K562 (cell line): ENCODE measurements at regions not wholly inside any gene's neighbourhood (a gene's known extent, or its start where the extent isn't known, plus 50 kb on each side); places are given as distances from the start of the nearest gene placed in this dataset.

Experiments used
- ATF7 ChIP-seq: fragments of 450-650 bp; IDR thresholded peaks from 2 replicates; pipeline ENCODE4 v1.7.1; 2014; ENCODE audit warnings: mild to moderate bottlenecking, moderate library complexity
- CCAR2 ChIP-seq: fragments of 200-400 bp; formaldehyde crosslinking; IDR thresholded peaks from 2 replicates; pipeline ENCODE4 v1.6.1; 2017; ENCODE audit warnings: mild to moderate bottlenecking, low read depth, low read length
- ILK ChIP-seq: fragments of 450-650 bp; IDR thresholded peaks from 2 replicates; pipeline ENCODE4 v1.6.1; 2016; ENCODE audit warnings: missing genetic modification characterization, low read depth, mild to moderate bottlenecking, missing compliant biosample characterization, moderate library complexity, borderline replicate concordance
- MCM3 ChIP-seq: fragments of 450-650 bp; IDR thresholded peaks from 2 replicates; pipeline ENCODE4 v1.6.1; 2016
- MTF1 ChIP-seq: fragments of 250-450 bp; sonication (Bioruptor Pico); IDR thresholded peaks from 2 replicates; pipeline ENCODE4 v1.9.0; 2021; ENCODE audit warnings: moderate library complexity, mild to moderate bottlenecking, inconsistent platforms, borderline replicate concordance
- POLR2A ChIP-seq: fragments of 450-650 bp; conservative IDR thresholded peaks from 2 replicates; pipeline ENCODE4 v1.6.1; 2016
- SMC3 ChIP-seq: conservative IDR thresholded peaks from 2 replicates; pipeline ENCODE4 v1.6.1; 2011; ENCODE audit warnings: low read depth, low read length, improper control_type of control experiment; ENCODE audit not compliant: insufficient read depth
- TBL1XR1 ChIP-seq, 2 experiments: IDR thresholded peaks; 2 replicates each; pipeline ENCODE4 v1.6.1; 2012; ENCODE audit warnings: improper control_type of control experiment in 2 of 2, low read length in 2 of 2, mild to moderate bottlenecking in 1 of 2
- YBX1 ChIP-seq: fragments of 450-650 bp; IDR thresholded peaks from 2 replicates; pipeline ENCODE4 v1.7.1; 2016; ENCODE audit warnings: mild to moderate bottlenecking
- ZBTB34 ChIP-seq: fragments of 250-450 bp; sonication (Bioruptor Pico); IDR thresholded peaks from 2 replicates; pipeline ENCODE4 v1.8.0; 2021; ENCODE audit warnings: mild to moderate bottlenecking, moderate library complexity
- ZNF175 ChIP-seq: fragments of 200-800 bp; sonication (Bioruptor generic); IDR thresholded peaks from 2 replicates; pipeline ENCODE4 v1.6.1; 2016; ENCODE audit warnings: low read depth, mild to moderate bottlenecking, missing genetic modification characterization, missing compliant biosample characterization
- ZNF764 ChIP-seq: fragments of 250-450 bp; sonication (Bioruptor Pico); IDR thresholded peaks from 2 replicates; pipeline ENCODE4 v1.4.0; 2020; ENCODE audit warnings: low read depth, mild to moderate bottlenecking, moderate library complexity
- ZSCAN32 ChIP-seq: fragments of 450-650 bp; formaldehyde crosslinking; IDR thresholded peaks from 2 replicates; pipeline ENCODE4 v1.4.0; 2020; ENCODE audit warnings: mild to moderate bottlenecking, moderate library complexity
- TF ChIP-seq, protein P1 (sequence below): fragments of 450-650 bp; formaldehyde crosslinking; IDR thresholded peaks from 2 replicates; pipeline ENCODE4 v1.4.0; 2022; ENCODE audit warnings: missing genetic modification characterization

DNA sequence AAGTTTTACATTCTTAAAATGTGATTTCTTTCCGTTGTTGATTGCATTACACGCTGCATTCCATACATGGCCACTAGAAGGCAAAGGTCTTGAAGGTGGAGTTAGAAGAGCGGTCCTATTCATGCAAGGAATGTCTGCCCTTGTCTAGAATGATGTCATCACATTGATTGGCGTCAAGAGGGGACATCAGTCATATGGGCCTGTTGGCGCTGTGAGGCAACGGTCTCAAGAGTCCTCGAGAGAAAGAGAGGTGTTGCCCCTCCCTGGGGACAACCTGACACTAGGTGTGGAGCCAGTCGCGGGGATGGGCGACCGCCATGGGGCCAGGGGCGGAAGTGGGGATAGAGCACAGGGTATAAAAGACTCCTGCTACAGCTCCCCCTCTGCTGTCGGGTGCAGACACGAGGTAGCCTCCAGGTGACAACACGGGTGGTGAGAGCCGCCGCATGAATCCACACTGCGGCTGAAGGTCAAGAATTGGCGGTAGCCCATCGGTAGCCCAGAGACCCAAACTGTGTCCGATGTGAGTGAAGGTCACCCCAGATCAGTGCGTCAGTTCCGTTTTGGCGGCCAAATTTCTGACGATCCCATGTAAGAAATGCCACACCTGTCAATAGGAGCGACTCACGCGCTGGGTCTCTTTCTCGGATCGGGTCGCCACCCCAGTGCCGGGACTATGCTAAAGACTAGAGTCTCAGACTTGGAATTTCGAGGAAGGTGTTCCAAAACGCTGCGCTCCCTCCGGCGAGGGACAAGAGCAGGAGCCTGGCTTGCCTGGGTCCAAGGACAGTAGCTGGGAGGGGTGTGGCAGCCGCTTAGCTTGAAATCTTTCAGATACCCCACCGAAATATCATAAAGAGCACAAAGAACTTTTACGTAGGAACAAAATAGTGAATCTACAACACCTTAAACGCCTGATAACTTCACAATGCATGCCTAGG lies 93.2 kb upstream of the ZNF184 start (continued):
- TF ChIP-seq ZSCAN32 (no peak), ZBTB34 (no peak), ILK (tag) (no peak), ZNF764 (CRISPR knock-in tag) (no peak), TBL1XR1 (IDR thresholded peaks at IDR 0.05; ENCODE audit: low read length in 2 of 2) (no peak), MTF1 (CRISPR knock-in tag) (no peak), YBX1 (no peak), POLR2A (no peak), CCAR2 (no peak), ATF7 (peak; percentile 49; the same call in 1 of the 2 replicates), MCM3 (no peak), SMC3 (no peak), ZNF175 (CRISPR knock-in tag) (no peak)
- TF ChIP-seq, protein P1, sequence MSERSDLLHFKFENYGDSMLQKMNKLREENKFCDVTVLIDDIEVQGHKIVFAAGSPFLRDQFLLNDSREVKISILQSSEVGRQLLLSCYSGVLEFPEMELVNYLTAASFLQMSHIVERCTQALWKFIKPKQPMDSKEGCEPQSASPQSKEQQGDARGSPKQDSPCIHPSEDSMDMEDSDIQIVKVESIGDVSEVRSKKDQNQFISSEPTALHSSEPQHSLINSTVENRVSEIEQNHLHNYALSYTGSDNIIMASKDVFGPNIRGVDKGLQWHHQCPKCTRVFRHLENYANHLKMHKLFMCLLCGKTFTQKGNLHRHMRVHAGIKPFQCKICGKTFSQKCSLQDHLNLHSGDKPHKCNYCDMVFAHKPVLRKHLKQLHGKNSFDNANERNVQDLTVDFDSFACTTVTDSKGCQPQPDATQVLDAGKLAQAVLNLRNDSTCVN (CRISPR knock-in tag) = no peak
